Hematopoietic multipotent progenitor cell (in vitro differentiated cells): ENCODE measurements at regions not wholly inside any gene's neighbourhood (a gene's known extent, or its start where the extent isn't known, plus 50 kb on each side); places are given as distances from the start of the nearest gene placed in this dataset.

ENCODE experiments used
- DNase-seq, 3 donors: peaks; one replicate each; pipeline ENCODE4 v3.0.0-alpha.2; 2011 to 2015; ENCODE audit warnings: low read depth in 2 of 3, low spot score in 2 of 3

GRCh38 chr3:68173012-68173634 lies 518.7 kb upstream of the SUCLG2 start:
- no peak for DNase-seq

GRCh38 chr3:68172039-68172438 lies 517.6 kb upstream of the SUCLG2 start:
- no peak for DNase-seq

- DNase-seq, result no peak
Observed at GRCh38 chr3:68163968-68164367, 509.6 kb upstream of the SUCLG2 start.

GRCh38 chr3:68163062-68163461 lies 508.6 kb upstream of the SUCLG2 start:
- no peak for DNase-seq

- no peak for DNase-seq
Observed at GRCh38 chr3:68162644-68163043, 508.2 kb upstream of the SUCLG2 start.

- no peak for DNase-seq
Observed at GRCh38 chr3:68151359-68151758, 496.9 kb upstream of the SUCLG2 start.

GRCh38 chr3:68148447-68148846 lies 494.0 kb upstream of the SUCLG2 start:
- no peak for DNase-seq

GRCh38 chr3:68142441-68142840 lies 488.0 kb upstream of the SUCLG2 start:
- no peak for DNase-seq

- DNase-seq, result no peak
Observed at GRCh38 chr3:68139897-68140296, 485.5 kb upstream of the SUCLG2 start.

GRCh38 chr3:68136411-68136810 lies 482.0 kb upstream of the SUCLG2 start:
- no peak for DNase-seq

GRCh38 chr3:68135067-68135466 lies 480.7 kb upstream of the SUCLG2 start:
- DNase-seq, result no peak

GRCh38 chr3:68129065-68129464 lies 474.7 kb upstream of the SUCLG2 start:
- no peak for DNase-seq

GRCh38 chr3:68123231-68123630 lies 468.8 kb upstream of the SUCLG2 start:
- DNase-seq, result no peak

GRCh38 chr3:68121287-68121686 lies 466.9 kb upstream of the SUCLG2 start:
- DNase-seq, result no peak

GRCh38 chr3:68116580-68116979 lies 462.2 kb upstream of the SUCLG2 start:
- no peak for DNase-seq

- DNase-seq, result no peak
Observed at GRCh38 chr3:68103811-68104210, 449.4 kb upstream of the SUCLG2 start.

GRCh38 chr3:68090571-68090970 lies 436.2 kb upstream of the SUCLG2 start:
- DNase-seq, result no peak

- DNase-seq, result no peak
Observed at GRCh38 chr3:68089572-68090011, 435.2 kb upstream of the SUCLG2 start.

GRCh38 chr3:68088636-68089035 lies 434.2 kb upstream of the SUCLG2 start:
- DNase-seq, result no peak

GRCh38 chr3:68088216-68088615 lies 433.8 kb upstream of the SUCLG2 start:
- DNase-seq, result peak in 1 of 3 donors; percentile 24

- no peak for DNase-seq
Observed at GRCh38 chr3:68072062-68072461, 417.6 kb upstream of the SUCLG2 start.

GRCh38 chr3:68070186-68070585 lies 415.8 kb upstream of the SUCLG2 start:
- no peak for DNase-seq

- no peak for DNase-seq
Observed at GRCh38 chr3:68067314-68067713, 412.9 kb upstream of the SUCLG2 start.
